ENCODE measurements at regions not wholly inside any gene's neighbourhood (a gene's known extent, or its start where the extent isn't known, plus 50 kb on each side); places are given as distances from the start of the nearest gene placed in this dataset.

DNA sequence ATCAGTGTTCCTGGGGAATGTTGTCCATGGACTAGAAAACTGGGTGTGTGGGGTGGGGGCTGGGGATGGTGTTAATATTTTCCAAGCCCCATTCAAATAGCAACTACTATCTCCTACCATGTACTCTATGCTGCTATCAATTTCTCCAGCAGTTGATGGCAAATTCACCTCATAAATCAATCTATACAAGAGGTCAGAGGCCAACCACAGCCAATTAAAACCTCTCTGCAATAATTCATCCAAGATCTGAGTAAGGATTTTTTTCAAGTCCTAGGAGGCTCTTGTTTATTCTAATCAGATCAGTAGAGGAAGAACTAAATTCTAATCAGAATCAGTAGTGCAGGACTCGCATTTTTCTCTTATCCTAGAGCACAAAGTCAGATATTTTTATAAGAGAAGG lies 73.4 kb upstream of the WT1 start:
- TF ChIP-seq, protein P1, sequence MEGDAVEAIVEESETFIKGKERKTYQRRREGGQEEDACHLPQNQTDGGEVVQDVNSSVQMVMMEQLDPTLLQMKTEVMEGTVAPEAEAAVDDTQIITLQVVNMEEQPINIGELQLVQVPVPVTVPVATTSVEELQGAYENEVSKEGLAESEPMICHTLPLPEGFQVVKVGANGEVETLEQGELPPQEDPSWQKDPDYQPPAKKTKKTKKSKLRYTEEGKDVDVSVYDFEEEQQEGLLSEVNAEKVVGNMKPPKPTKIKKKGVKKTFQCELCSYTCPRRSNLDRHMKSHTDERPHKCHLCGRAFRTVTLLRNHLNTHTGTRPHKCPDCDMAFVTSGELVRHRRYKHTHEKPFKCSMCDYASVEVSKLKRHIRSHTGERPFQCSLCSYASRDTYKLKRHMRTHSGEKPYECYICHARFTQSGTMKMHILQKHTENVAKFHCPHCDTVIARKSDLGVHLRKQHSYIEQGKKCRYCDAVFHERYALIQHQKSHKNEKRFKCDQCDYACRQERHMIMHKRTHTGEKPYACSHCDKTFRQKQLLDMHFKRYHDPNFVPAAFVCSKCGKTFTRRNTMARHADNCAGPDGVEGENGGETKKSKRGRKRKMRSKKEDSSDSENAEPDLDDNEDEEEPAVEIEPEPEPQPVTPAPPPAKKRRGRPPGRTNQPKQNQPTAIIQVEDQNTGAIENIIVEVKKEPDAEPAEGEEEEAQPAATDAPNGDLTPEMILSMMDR (IDR thresholded peaks at IDR 0.05; ENCODE audit: low read depth, low read length, missing control alignments): no peak
- no peak for DNase-seq (ENCODE audit: extremely low read depth, low read depth)
- H3K4me3 ChIP-seq (replicated peaks; ENCODE audit: low read depth, low read length): no peak overlapping the region

DNA sequence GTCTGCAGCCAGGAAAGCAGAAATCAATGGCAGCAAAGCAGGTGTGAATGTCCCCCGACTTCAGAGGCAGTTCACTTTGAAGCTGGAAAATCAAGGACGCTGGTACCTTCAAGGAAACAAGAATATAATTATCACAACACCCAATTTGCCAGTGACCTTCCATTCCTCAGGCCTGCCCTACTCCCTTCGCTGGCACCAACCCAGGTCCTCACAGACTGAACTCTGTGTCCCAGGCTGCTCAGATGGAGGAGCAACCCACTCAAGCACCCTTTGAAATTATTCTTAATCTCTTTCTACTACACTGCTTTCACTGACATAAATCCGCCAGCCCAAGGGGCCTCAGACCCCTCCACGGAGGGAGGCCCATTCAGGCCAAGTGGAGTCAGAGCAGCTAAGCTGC lies 64.7 kb upstream of the WT1 start:
- TF ChIP-seq, protein P1 (IDR thresholded peaks at IDR 0.05; ENCODE audit: low read depth, low read length, missing control alignments): no peak

DNA sequence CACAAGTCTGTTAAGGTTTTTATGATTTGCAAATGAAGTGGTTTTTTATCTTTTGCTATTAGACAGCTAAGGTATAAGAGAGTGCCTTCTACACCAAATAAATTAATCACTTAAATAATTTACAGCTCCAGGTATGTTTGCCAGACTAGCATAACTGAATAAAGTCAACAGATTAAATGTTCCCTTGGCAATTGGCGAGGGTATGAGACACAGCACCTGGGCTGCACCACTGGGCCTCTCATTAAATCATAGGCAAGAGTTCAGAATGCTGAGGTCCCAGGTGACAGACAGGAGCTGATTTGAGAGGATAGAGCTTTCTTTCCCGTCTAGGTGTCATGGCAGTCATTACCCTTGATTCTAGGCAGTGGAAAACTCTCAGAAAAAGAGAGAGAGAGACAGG lies 62.6 kb upstream of the WT1 start:
- TF ChIP-seq, protein P1 (IDR thresholded peaks at IDR 0.05; ENCODE audit: low read depth, low read length, missing control alignments): no peak
- H3K4me3 ChIP-seq (replicated peaks; ENCODE audit: low read depth, low read length): no peak overlapping the region
- no peak for DNase-seq (ENCODE audit: extremely low read depth, low read depth)

More for the DNA sequence above, 64.7 kb upstream of the WT1 start:
- DNase-seq (ENCODE audit: extremely low read depth, low read depth): no peak
- H3K4me3 ChIP-seq (replicated peaks; ENCODE audit: low read depth, low read length): no peak overlapping the region

DNA sequence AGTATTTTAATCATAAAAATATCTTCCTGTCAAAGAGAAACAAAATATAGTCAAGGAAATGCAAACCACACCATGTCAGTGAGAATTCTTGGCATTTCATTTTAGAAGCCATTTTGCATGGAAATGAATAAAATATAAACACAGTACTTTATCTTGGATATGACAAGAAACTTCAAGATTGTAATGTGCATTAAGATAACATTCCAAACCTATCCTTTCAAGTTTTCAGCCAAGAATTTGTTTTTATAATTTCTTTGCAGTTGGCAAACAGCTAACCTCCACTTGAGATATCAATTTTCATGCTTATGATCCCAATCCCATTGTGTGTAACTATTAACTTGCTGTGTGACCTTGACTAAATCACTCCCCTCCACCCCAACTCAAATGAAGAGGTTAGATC lies 59.3 kb upstream of the WT1 start:
- TF ChIP-seq, protein P1 (IDR thresholded peaks at IDR 0.05; ENCODE audit: low read depth, low read length, missing control alignments): no peak
- no peak for DNase-seq (ENCODE audit: extremely low read depth, low read depth)
- no peak overlapping the region for H3K4me3 ChIP-seq (replicated peaks; ENCODE audit: low read depth, low read length)

DNA sequence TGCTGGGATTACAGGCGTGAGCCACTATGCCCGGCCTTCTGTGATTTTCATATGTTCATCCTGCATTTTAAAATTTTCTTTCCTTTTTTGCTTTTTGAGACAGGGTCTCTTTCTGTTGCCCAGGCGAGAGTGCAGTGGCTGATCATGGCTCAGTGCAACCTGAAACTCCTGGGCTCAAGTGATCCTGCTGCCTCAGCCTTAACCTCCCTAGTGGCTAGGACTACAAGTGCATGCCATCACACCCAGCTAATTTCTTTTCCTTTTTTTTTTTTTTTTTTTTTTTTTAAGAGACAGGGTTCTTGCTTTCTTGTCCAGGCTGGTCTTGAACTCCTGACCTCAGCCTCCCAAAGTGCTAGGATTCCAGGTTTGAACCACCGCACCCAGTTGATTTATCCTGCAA lies 54.1 kb upstream of the WT1 start:
- no peak for DNase-seq (ENCODE audit: extremely low read depth, low read depth)
- H3K4me3 ChIP-seq (replicated peaks; ENCODE audit: low read depth, low read length): no peak overlapping the region
- TF ChIP-seq, protein P1 (IDR thresholded peaks at IDR 0.05; ENCODE audit: low read depth, low read length, missing control alignments): no peak

DNA sequence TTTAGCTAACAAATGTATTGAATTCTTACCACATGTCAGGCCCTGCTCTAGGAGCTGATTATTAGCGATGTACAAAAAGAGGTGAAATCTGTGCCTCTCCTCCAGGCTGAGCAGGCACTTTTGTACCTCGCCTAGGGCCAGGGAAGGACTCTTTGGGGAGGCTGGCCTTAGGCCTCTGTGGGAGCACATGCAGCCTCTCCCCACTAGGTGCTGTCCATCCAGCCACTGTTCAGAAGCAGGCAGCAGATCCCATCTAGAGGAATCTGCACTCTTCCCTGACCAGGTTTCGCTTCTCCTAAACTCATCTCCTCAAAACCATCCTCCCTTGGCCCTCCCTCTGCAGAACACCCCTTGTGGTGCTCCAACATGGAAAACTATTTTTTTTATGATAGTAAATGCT lies 51.9 kb upstream of the WT1 start:
- TF ChIP-seq, protein P1 (IDR thresholded peaks at IDR 0.05; ENCODE audit: low read depth, low read length, missing control alignments): peak; percentile 9
- DNase-seq (ENCODE audit: extremely low read depth, low read depth): no peak
- H3K4me3 ChIP-seq (replicated peaks; ENCODE audit: low read depth, low read length): no peak overlapping the region

DNA sequence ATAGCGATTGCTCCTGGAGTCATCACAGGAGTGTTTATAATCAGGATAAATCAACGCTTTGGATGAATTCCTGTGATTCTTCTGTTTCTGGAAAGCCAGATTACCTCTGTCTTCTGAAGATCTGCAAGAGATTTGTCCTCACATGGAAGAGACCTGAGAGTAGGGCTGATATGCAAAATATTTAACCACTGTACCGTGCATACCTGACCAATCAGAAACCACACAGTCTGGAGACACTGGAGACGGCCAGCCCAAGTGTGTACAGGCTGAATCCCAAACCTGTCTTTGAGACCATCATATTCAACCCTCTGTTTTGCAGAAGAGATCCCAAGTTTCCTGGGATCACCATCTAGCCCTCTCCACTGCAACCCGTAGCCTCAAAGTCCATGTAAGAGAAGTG lies 50.4 kb upstream of the WT1 start:
- TF ChIP-seq, protein P1 (IDR thresholded peaks at IDR 0.05; ENCODE audit: low read depth, low read length, missing control alignments): no peak
- no peak for DNase-seq (ENCODE audit: extremely low read depth, low read depth)
- H3K4me3 ChIP-seq (replicated peaks; ENCODE audit: low read depth, low read length): no peak overlapping the region

Measured in HFF-Myc (cell line).